ENCODE measurements at regions not wholly inside any gene's neighbourhood (a gene's known extent, or its start where the extent isn't known, plus 50 kb on each side); places are given as distances from the start of the nearest gene placed in this dataset.

GRCh38 chr10:43952760-43953159, 304.1 kb upstream of the ZNF32 start:
- intact Hi-C loops (cut with DNase I), result no loop called here
- ATAC-seq (no peak), DNase-seq (ENCODE audit: missing footprints) (no peak)

GRCh38 chr10:43949351-43949750, 300.7 kb upstream of the ZNF32 start:
- ATAC-seq, result no peak
- intact Hi-C loops (cut with DNase I), result no loop called here
- no peak for DNase-seq (ENCODE audit: missing footprints)

- DNase-seq (ENCODE audit: missing footprints) (no peak), ATAC-seq (no peak)
- intact Hi-C loops (cut with DNase I), result no loop called here
These were observed 297.8 kb upstream of the ZNF32 start for GRCh38 chr10:43946445-43946844.

GRCh38 chr10:43945908-43946307, 297.2 kb upstream of the ZNF32 start:
- ATAC-seq (no peak), DNase-seq (ENCODE audit: missing footprints) (no peak)
- intact Hi-C loops (cut with DNase I), result no loop called here

- ATAC-seq (peak; percentile 12), DNase-seq (ENCODE audit: missing footprints) (no peak)
- intact Hi-C loops (cut with DNase I), result no loop called here
These were observed 296.5 kb upstream of the ZNF32 start for GRCh38 chr10:43945094-43945730.

- no peak for ATAC-seq
- intact Hi-C loops (cut with DNase I), result no loop called here
- DNase-seq (ENCODE audit: missing footprints), result no peak
These were observed 295.9 kb upstream of the ZNF32 start for GRCh38 chr10:43944381-43945093.

GRCh38 chr10:43943818-43944360, 295.2 kb upstream of the ZNF32 start:
- intact Hi-C loops (cut with DNase I), result no loop called here
- DNase-seq (ENCODE audit: missing footprints), result no peak
- ATAC-seq, result no peak

- ATAC-seq (no peak), DNase-seq (ENCODE audit: missing footprints) (no peak)
- intact Hi-C loops (cut with DNase I), result no loop called here
These were observed 294.6 kb upstream of the ZNF32 start for GRCh38 chr10:43943119-43943817.

- intact Hi-C loops (cut with DNase I), result no loop called here
- no peak for ATAC-seq
- no peak for DNase-seq (ENCODE audit: missing footprints)
These were observed 293.6 kb upstream of the ZNF32 start for GRCh38 chr10:43942096-43942850.

- DNase-seq (ENCODE audit: missing footprints), result no peak
- intact Hi-C loops (cut with DNase I), result no loop called here
- no peak for ATAC-seq
These were observed 292.5 kb upstream of the ZNF32 start for GRCh38 chr10:43940898-43941837.

- intact Hi-C loops (cut with DNase I), result no loop called here
- no peak for DNase-seq (ENCODE audit: missing footprints)
- peak; percentile 66 for ATAC-seq
These were observed 291.5 kb upstream of the ZNF32 start for GRCh38 chr10:43939939-43940820.

- intact Hi-C loops (cut with DNase I), result no loop called here
- ATAC-seq (no peak), DNase-seq (ENCODE audit: missing footprints) (no peak)
These were observed 290.8 kb upstream of the ZNF32 start for GRCh38 chr10:43939389-43939938.

GRCh38 chr10:43938810-43939209, 290.1 kb upstream of the ZNF32 start:
- ATAC-seq (no peak), DNase-seq (ENCODE audit: missing footprints) (no peak)
- intact Hi-C loops (cut with DNase I), result no loop called here

- DNase-seq (ENCODE audit: missing footprints), result no peak
- no peak for ATAC-seq
- intact Hi-C loops (cut with DNase I), result no loop called here
These were observed 282.7 kb upstream of the ZNF32 start for GRCh38 chr10:43931308-43931930.

GRCh38 chr10:43930777-43931176, 282.1 kb upstream of the ZNF32 start:
- DNase-seq (ENCODE audit: missing footprints) (no peak), ATAC-seq (no peak)
- intact Hi-C loops (cut with DNase I), result no loop called here

GRCh38 chr10:43930243-43930642, 281.6 kb upstream of the ZNF32 start:
- DNase-seq (ENCODE audit: missing footprints) (no peak), ATAC-seq (no peak)
- intact Hi-C loops (cut with DNase I), result no loop called here

GRCh38 chr10:43929122-43929521, 280.4 kb upstream of the ZNF32 start:
- intact Hi-C loops (cut with DNase I), result no loop called here
- no peak for ATAC-seq

More at GRCh38 chr10:43929122-43929521, 280.4 kb upstream of the ZNF32 start:
- no peak for DNase-seq (ENCODE audit: missing footprints)

Data from Right ventricle myocardium inferior (tissue), 1 donor.